GM12878 (cell line): ENCODE measurements at regions not wholly inside any gene's neighbourhood (a gene's known extent, or its start where the extent isn't known, plus 50 kb on each side); places are given as distances from the start of the nearest gene placed in this dataset.

Experiments
- ATAC-seq: fragments of 200-7000 bp; cut with Tn5 transposase; 3 replicates; pipeline ENCODE4 v1.9.1; 2020; ENCODE audit warnings: mild to moderate bottlenecking, moderate library complexity
- BruUV-seq: library from RNA; stranded (reverse); fragments of 400-500 nt; replicated peaks from 2 replicates; lab custom pipeline; 2021; lab: Mats Ljungman, UMichigan
- CTCF ChIA-PET: fragments of 300-600 bp; sonication (Branson Sonifier 250); formaldehyde crosslinking; extraction: SDS; loops from one replicate; lab custom pipeline; 2021; ENCODE audit warnings: inconsistent platforms; lab: Yijun Ruan, JAX
- POLR2A ChIA-PET: fragments of 350-600 bp; formaldehyde crosslinking; extraction: SDS; loops from one replicate; lab custom pipeline; 2021; ENCODE audit warnings: inconsistent platforms; lab: Charles Lee
- RAD21 ChIA-PET: fragments of 300-600 bp; sonication (Branson Sonifier 250); formaldehyde crosslinking; loops from one replicate; lab custom pipeline; 2023; ENCODE audit warnings: antibody characterized with exemption; ENCODE audit not compliant: unreplicated experiment; lab: Charles Lee
- SMC1A ChIA-PET: fragments of 300-600 bp; sonication (Branson Sonifier 250); formaldehyde crosslinking; loops from one replicate; lab custom pipeline; 2023; ENCODE audit not compliant: unreplicated experiment, uncharacterized antibody; lab: Charles Lee
- DNase-seq: peaks from one replicate; pipeline ENCODE4 v3.0.0-alpha.2; 2011; ENCODE audit warnings: low read depth, low spot score
- FAIRE-seq: peaks from 3 replicates; lab custom pipeline; 2011; peaks lifted over from hg19 to GRCh38; lab: Jason Lieb, UNC
- H2AFZ ChIP-seq: 2 replicates; pipeline ENCODE4 v1.6.0; 2011; ENCODE audit warnings: low read depth, low read length, control low read depth; ENCODE audit not compliant: control insufficient read depth
- H3K27ac ChIP-seq: 2 replicates; pipeline ENCODE4 v1.5.1; 2011; ENCODE audit warnings: control low read depth; ENCODE audit not compliant: control insufficient read depth, insufficient read depth
- H3K27me3 ChIP-seq, 2 experiments: replicated peaks in 1 of 2; 2 replicates each; pipeline versions ENCODE4 v1.6.0 to v1.6.1; 2011; ENCODE audit warnings: low read length in 1 of 2; ENCODE audit not compliant: control insufficient read depth in 2 of 2, insufficient read depth in 2 of 2
- H3K36me3 ChIP-seq, 2 experiments: 2 replicates each; pipeline ENCODE4 v1.5.1; 2011; ENCODE audit warnings: low read length in 1 of 2; ENCODE audit not compliant: control insufficient read depth in 2 of 2, insufficient read depth in 2 of 2
- H3K4me1 ChIP-seq: 2 replicates; pipeline ENCODE4 v1.6.1; 2011; ENCODE audit warnings: mild to moderate bottlenecking, low read length, moderate library complexity, mixed read lengths; ENCODE audit not compliant: control insufficient read depth, insufficient read depth
- H3K4me2 ChIP-seq: 2 replicates; pipeline ENCODE4 v1.6.0; 2011; ENCODE audit warnings: control low read depth; ENCODE audit not compliant: control insufficient read depth, insufficient read depth
- H3K4me3 ChIP-seq: fragments of 200-600 bp; sonication (generic); 2 replicates; pipeline ENCODE4 v1.5.1; 2016
- H3K79me2 ChIP-seq: 2 replicates; pipeline ENCODE4 v1.6.0; 2011; ENCODE audit warnings: low read length; ENCODE audit not compliant: control insufficient read depth, insufficient read depth
- H3K9ac ChIP-seq: 2 replicates; pipeline ENCODE4 v1.8.0; 2011; ENCODE audit warnings: low read length, control low read depth, mixed read lengths; ENCODE audit not compliant: control insufficient read depth, insufficient read depth
- H3K9me3 ChIP-seq: replicated peaks from 3 replicates; pipeline ENCODE4 v1.5.1; 2011; ENCODE audit warnings: mild to moderate bottlenecking, low read length; ENCODE audit not compliant: control insufficient read depth, insufficient read depth
- H4K20me1 ChIP-seq: 2 replicates; pipeline ENCODE4 v1.6.0; 2011; ENCODE audit not compliant: control insufficient read depth, insufficient read depth
- ATF3 ChIP-seq: IDR thresholded peaks from 2 replicates; pipeline ENCODE4 v1.6.1; 2011; ENCODE audit warnings: low read depth, mild to moderate bottlenecking, low read length, moderate library complexity, borderline replicate concordance; ENCODE audit errors: extremely low read depth
- BCL3 ChIP-seq: IDR thresholded peaks from 2 replicates; pipeline ENCODE4 v1.6.1; 2011; ENCODE audit warnings: borderline replicate concordance, low read depth, mild to moderate bottlenecking, moderate library complexity, low read length; ENCODE audit not compliant: insufficient read depth, poor library complexity, severe bottlenecking
- CBX3 ChIP-seq: fragments of 200-600 bp; sonication (generic); IDR thresholded peaks from 2 replicates; pipeline ENCODE4 v1.6.1; 2016; ENCODE audit warnings: low read depth, borderline replicate concordance
- CREM ChIP-seq: IDR thresholded peaks from 2 replicates; pipeline ENCODE4 v1.6.1; 2014; ENCODE audit warnings: antibody characterized with exemption, low read depth
- EED ChIP-seq: sonication (generic); IDR thresholded peaks from 2 replicates; pipeline ENCODE4 v1.6.1; 2016; ENCODE audit warnings: antibody characterized with exemption, low read depth
- EGR1 ChIP-seq, 2 experiments: IDR thresholded peaks; 1 replicate in 1 of 2; 2 replicates in 1 of 2; pipeline ENCODE4 v1.6.1; 2011 to 2012; ENCODE audit warnings: low read depth in 2 of 2, low read length in 2 of 2, borderline replicate concordance in 1 of 2, mild to moderate bottlenecking in 1 of 2, moderate library complexity in 1 of 2
- EP300 ChIP-seq, 2 experiments: fragments of 150-350 bp in 1 of 2; IDR thresholded peaks; 2 replicates each; pipeline ENCODE4 v1.6.1; 2011 to 2012; ENCODE audit warnings: low read depth in 2 of 2, low read length in 2 of 2, borderline replicate concordance in 1 of 2, improper control_type of control experiment in 1 of 2, inconsistent platforms in 1 of 2; ENCODE audit not compliant: control insufficient read depth in 1 of 2
- GABPA ChIP-seq: IDR thresholded peaks from 2 replicates; pipeline ENCODE4 v1.6.1; 2014; ENCODE audit warnings: antibody characterized with exemption, low read depth, mild to moderate bottlenecking, inconsistent platforms
- IKZF2 ChIP-seq, 2 experiments: fragments of 450-650 bp; IDR thresholded peaks; 2 replicates each; pipeline ENCODE4 v1.6.1; 2017; ENCODE audit warnings: mild to moderate bottlenecking in 2 of 2, moderate library complexity in 2 of 2
- IRF3 ChIP-seq: fragments of 450-650 bp; IDR thresholded peaks from 2 replicates; pipeline ENCODE4 v1.6.1; 2014; ENCODE audit warnings: mild to moderate bottlenecking
- IRF4 ChIP-seq: IDR thresholded peaks from 2 replicates; pipeline ENCODE4 v1.6.1; 2011; ENCODE audit warnings: low read depth, low read length
- PAX8 ChIP-seq: fragments of 450-650 bp; IDR thresholded peaks from 2 replicates; pipeline ENCODE4 v1.6.1; 2017; ENCODE audit warnings: mild to moderate bottlenecking, moderate library complexity
- PKNOX1 ChIP-seq: fragments of 450-650 bp; IDR thresholded peaks from 2 replicates; pipeline ENCODE4 v1.6.1; 2016; ENCODE audit warnings: mild to moderate bottlenecking
- POLR2A ChIP-seq: IDR thresholded peaks from 2 replicates; pipeline ENCODE4 v1.6.1; 2011; ENCODE audit warnings: low read depth, mild to moderate bottlenecking, low read length
- RAD51 ChIP-seq: fragments of 450-650 bp; IDR thresholded peaks from 2 replicates; pipeline ENCODE4 v1.6.1; 2016; ENCODE audit warnings: moderate library complexity, mild to moderate bottlenecking, inconsistent platforms
- RCOR1 ChIP-seq: conservative IDR thresholded peaks from 2 replicates; pipeline ENCODE4 v1.6.1; 2012; ENCODE audit warnings: low read depth, low read length, improper control_type of control experiment
- SMAD5 ChIP-seq: IDR thresholded peaks from 2 replicates; pipeline ENCODE4 v1.6.1; 2016; ENCODE audit warnings: antibody characterized with exemption, low read depth
- SMC3 ChIP-seq: IDR thresholded peaks from 2 replicates; pipeline ENCODE4 v1.6.1; 2011; ENCODE audit warnings: low read length, improper control_type of control experiment, borderline replicate concordance
- SPI1 ChIP-seq: IDR thresholded peaks from 2 replicates; pipeline ENCODE4 v1.6.1; 2011; ENCODE audit warnings: low read depth, mild to moderate bottlenecking, low read length, moderate library complexity, borderline replicate concordance; ENCODE audit not compliant: insufficient read depth
- SREBF1 ChIP-seq: IDR thresholded peaks from 2 replicates; pipeline ENCODE4 v1.6.1; 2012; ENCODE audit warnings: mild to moderate bottlenecking, low read length
- SUPT20H ChIP-seq: IDR thresholded peaks from 2 replicates; pipeline ENCODE4 v1.6.1; 2011; ENCODE audit warnings: low read depth, mild to moderate bottlenecking, low read length, moderate library complexity, borderline replicate concordance; ENCODE audit not compliant: control insufficient read depth
- TCF3 ChIP-seq: IDR thresholded peaks from 2 replicates; pipeline ENCODE4 v1.6.1; 2012; ENCODE audit warnings: low read depth, mild to moderate bottlenecking, low read length, borderline replicate concordance; ENCODE audit not compliant: insufficient read depth
- ZBED1 ChIP-seq: IDR thresholded peaks from 2 replicates; pipeline ENCODE4 v1.6.1; 2016; ENCODE audit warnings: borderline replicate concordance
- ZSCAN29 ChIP-seq: fragments of 450-650 bp; IDR thresholded peaks from 2 replicates; pipeline ENCODE4 v1.6.1; 2017; ENCODE audit warnings: mild to moderate bottlenecking, moderate library complexity
- WGBS: methylation state at CpG from one replicate; pipeline ENCODE4 v1.1.6; 2016; ENCODE audit warnings: low lambda C conversion rate; ENCODE audit not compliant: insufficient replicate concordance, insufficient coverage; ENCODE audit errors: missing lambda C conversion rate; 5-methylcytosine and 5-hydroxymethylcytosine counted together
- in situ Hi-C: fragments of 300-500 bp; cut with MboI; formaldehyde crosslinking; loops from 9 replicates; pipeline ENCODE4 v1.14.3; 2018; ENCODE audit warnings: mixed read lengths
- intact Hi-C: fragments of 100-400 bp; cut with micrococcal nuclease; formaldehyde crosslinking; loops from one replicate; pipeline ENCODE4 v1.14.2; 2022; ENCODE audit not compliant: unreplicated experiment

GRCh38 chr12:67758119-67758518 lies 109.6 kb downstream of the DYRK2 start:
- H3K9me3 ChIP-seq, result no peaks in the 10 kb centered on the region; the same call in 2 of the 3 replicates
- ChIA-PET SMC1A (no interaction called here), POLR2A (no interaction called here), RAD21 (no interaction called here), CTCF (no interaction called here)
- no peaks in the 10 kb centered on the region for H3K27me3 ChIP-seq
- no peak overlapping the region for H3K4me3 ChIP-seq
- DNase-seq (peak; percentile 42), FAIRE-seq (peak; percentile 72), ATAC-seq (peak; percentile 99)
- H3K36me3 ChIP-seq, result no peaks in the 10 kb centered on the region
- 0% methylated on average over 2 of the region's 2 CpGs for WGBS
- no peaks in the 10 kb centered on the region for H4K20me1 ChIP-seq
- intact Hi-C loops (loop anchor here (5.0 kb wide), 1 partner anchor 61 kb away; no protein-coding TSS in a partner anchor), in situ Hi-C loops (no loop called here)
- BruUV-seq, result no TSS peak
- no peak overlapping the region for H3K27ac ChIP-seq
- no peak overlapping the region for H3K4me2 ChIP-seq
- H3K9ac ChIP-seq, result no peak overlapping the region
- H3K79me2 ChIP-seq, result no peaks in the 10 kb centered on the region
- peaks cover 20% of the 10 kb centered on the region; the same call in 1 of the 2 replicates for H3K4me1 ChIP-seq
- H2AFZ ChIP-seq, result no peak overlapping the region
- 0 out of 2 replicates have a peak, but pooled peaks have one; percentile 12 for TF ChIP-seq EED
- TF ChIP-seq CBX3, result no peak
- no peak for TF ChIP-seq ZBED1
- no peak for TF ChIP-seq SMAD5
- no peak for TF ChIP-seq SUPT20H
- TF ChIP-seq IRF3, result no peak
- TF ChIP-seq EGR1 (IDR thresholded peaks at IDR 0.05; ENCODE audit: borderline replicate concordance in 1 of 2, low read depth in 2 of 2, low read length in 2 of 2), result no peak
- peak; percentile 81 for TF ChIP-seq IRF4
- TF ChIP-seq RAD51, result no peak
- no peak for TF ChIP-seq PKNOX1
- peak; percentile 74; the same call in 1 of the 2 replicates for TF ChIP-seq TCF3
- TF ChIP-seq SREBF1, result no peak
- no peak for TF ChIP-seq CREM
- TF ChIP-seq SMC3, result no peak
- TF ChIP-seq PAX8, result no peak
- no peak for TF ChIP-seq ZSCAN29
- TF ChIP-seq EP300 (IDR thresholded peaks at IDR 0.05; ENCODE audit: borderline replicate concordance in 1 of 2, control insufficient read depth in 1 of 2, low read depth in 2 of 2, low read length in 2 of 2), result peak in 1 of 2 experiments; percentile 13; a peak in 1 of 4 replicates
- TF ChIP-seq ATF3, result no peak
- TF ChIP-seq RCOR1, result 0 out of 2 replicates have a peak, but pooled peaks have one; percentile 40
- TF ChIP-seq IKZF2 (IDR thresholded peaks at IDR 0.05), result peak in 1 of 2 experiments; percentile 12; a peak in 1 of 4 replicates
- peak; percentile 99 for TF ChIP-seq SPI1
- TF ChIP-seq POLR2A, result no peak
- no peak for TF ChIP-seq BCL3
- no peak for TF ChIP-seq GABPA
